ENCODE measurements at regions not wholly inside any gene's neighbourhood (a gene's known extent, or its start where the extent isn't known, plus 50 kb on each side); places are given as distances from the start of the nearest gene placed in this dataset.

- no peaks in the 10 kb centered on the region for H3K36me3 ChIP-seq
- DNase-seq, result no peak
- TF ChIP-seq CTCF (IDR thresholded peaks at IDR 0.05), result no peak
- no peaks in the 10 kb centered on the region for H3K27me3 ChIP-seq
- no peak overlapping the region for H3K27ac ChIP-seq
- intact Hi-C loops (cut with DNase I), result no loop called here
- H3K4me1 ChIP-seq, result no peaks in the 10 kb centered on the region
- no peak overlapping the region for H3K4me3 ChIP-seq
- H3K9me3 ChIP-seq, result no peaks in the 10 kb centered on the region
- no peak overlapping the region for H3K9ac ChIP-seq (ENCODE audit: low read depth in 2 of 2, low read length in 2 of 2)
Observed at GRCh38 chr2:59693231-59693959, 860.1 kb downstream of the BCL11A start.

GRCh38 chr2:59691518-59692190 lies 861.8 kb downstream of the BCL11A start:
- Histone ChIP-seq H3K9ac (ENCODE audit: low read depth in 2 of 2, low read length in 2 of 2) (no peak overlapping the region), H3K36me3 (no peaks in the 10 kb centered on the region), H3K4me3 (no peak overlapping the region), H3K27me3 (no peaks in the 10 kb centered on the region), H3K4me1 (no peaks in the 10 kb centered on the region), H3K9me3 (no peaks in the 10 kb centered on the region), H3K27ac (no peak overlapping the region)
- TF ChIP-seq CTCF (IDR thresholded peaks at IDR 0.05), result no peak
- intact Hi-C loops (cut with DNase I), result no loop called here
- no peak for DNase-seq

- H3K9me3 ChIP-seq, result no peaks in the 10 kb centered on the region
- intact Hi-C loops (cut with DNase I), result no loop called here
Observed at GRCh38 chr2:59690849-59691248, 862.6 kb downstream of the BCL11A start.

GRCh38 chr2:59684771-59685166 lies 868.7 kb downstream of the BCL11A start:
- H3K9ac ChIP-seq (ENCODE audit: low read depth in 2 of 2, low read length in 2 of 2), result no peak overlapping the region
- no peak overlapping the region for H3K27ac ChIP-seq
- no peak for TF ChIP-seq CTCF (IDR thresholded peaks at IDR 0.05)
- intact Hi-C loops (cut with DNase I), result no loop called here
- H3K4me1 ChIP-seq, result no peaks in the 10 kb centered on the region
- H3K27me3 ChIP-seq, result no peaks in the 10 kb centered on the region
- no peak overlapping the region for H3K4me3 ChIP-seq
- DNase-seq, result no peak
- H3K36me3 ChIP-seq, result no peaks in the 10 kb centered on the region
- H3K9me3 ChIP-seq, result no peaks in the 10 kb centered on the region

More at GRCh38 chr2:59690849-59691248, 862.6 kb downstream of the BCL11A start:
- Histone ChIP-seq H3K4me3 (no peak overlapping the region), H3K4me1 (no peaks in the 10 kb centered on the region), H3K36me3 (no peaks in the 10 kb centered on the region), H3K27ac (no peak overlapping the region), H3K27me3 (no peaks in the 10 kb centered on the region), H3K9ac (ENCODE audit: low read depth in 2 of 2, low read length in 2 of 2) (no peak overlapping the region)
- TF ChIP-seq CTCF (IDR thresholded peaks at IDR 0.05), result no peak
- DNase-seq, result no peak

- no peak for TF ChIP-seq CTCF (IDR thresholded peaks at IDR 0.05)
- intact Hi-C loops (cut with DNase I), result no loop called here
- Histone ChIP-seq H3K27ac (no peak overlapping the region), H3K9me3 (no peaks in the 10 kb centered on the region), H3K9ac (ENCODE audit: low read depth in 2 of 2, low read length in 2 of 2) (no peak overlapping the region), H3K4me3 (no peak overlapping the region), H3K36me3 (no peaks in the 10 kb centered on the region), H3K4me1 (no peaks in the 10 kb centered on the region), H3K27me3 (no peaks in the 10 kb centered on the region)
- DNase-seq, result no peak
Observed at GRCh38 chr2:59684116-59684770, 869.2 kb downstream of the BCL11A start.
